Activated CD4-positive, alpha-beta T cell treated with anti-CD3 and anti-CD28 coated beads, Interleukin-2, amount 50 U/mL, for 1 hour (primary cell): ENCODE measurements at regions not wholly inside any gene's neighbourhood (a gene's known extent, or its start where the extent isn't known, plus 50 kb on each side); places are given as distances from the start of the nearest gene placed in this dataset.

Source experiments
- DNase-seq: peaks from one replicate; pipeline ENCODE4 v3.0.0-alpha.2; 2020

- DNase-seq = no peak
These were observed 153.4 kb upstream of the PPP1R26 start for GRCh38 chr9:135326141-135326540.

DNA sequence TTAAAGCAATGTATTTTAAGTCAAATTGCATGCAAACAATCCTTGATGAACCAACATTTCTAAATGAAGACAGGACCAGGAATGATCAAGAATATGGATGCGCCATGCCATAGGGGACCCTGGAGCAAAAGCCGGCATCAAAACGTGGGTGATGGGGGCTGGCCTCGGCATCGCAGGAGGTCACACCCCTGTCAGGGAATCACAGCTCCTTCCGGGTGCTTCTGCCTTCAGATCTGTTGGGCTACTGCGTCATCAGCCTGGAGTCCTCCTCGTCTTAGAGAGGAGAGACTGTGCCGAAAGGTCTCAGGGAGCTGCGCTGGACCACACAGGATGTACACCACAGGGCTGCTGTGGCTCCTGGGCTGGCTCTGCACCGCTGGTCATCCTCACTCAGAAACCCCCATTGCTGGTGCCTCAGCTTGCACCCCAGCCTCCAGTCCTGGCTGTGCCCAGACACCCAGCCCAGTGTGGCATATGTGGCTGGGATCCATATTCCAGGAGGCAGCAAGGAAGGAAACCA, 152.9 kb upstream of the PPP1R26 start:
- DNase-seq = no peak

- no peak for DNase-seq
These were observed 150.8 kb upstream of the PPP1R26 start for GRCh38 chr9:135328485-135329417.

DNA sequence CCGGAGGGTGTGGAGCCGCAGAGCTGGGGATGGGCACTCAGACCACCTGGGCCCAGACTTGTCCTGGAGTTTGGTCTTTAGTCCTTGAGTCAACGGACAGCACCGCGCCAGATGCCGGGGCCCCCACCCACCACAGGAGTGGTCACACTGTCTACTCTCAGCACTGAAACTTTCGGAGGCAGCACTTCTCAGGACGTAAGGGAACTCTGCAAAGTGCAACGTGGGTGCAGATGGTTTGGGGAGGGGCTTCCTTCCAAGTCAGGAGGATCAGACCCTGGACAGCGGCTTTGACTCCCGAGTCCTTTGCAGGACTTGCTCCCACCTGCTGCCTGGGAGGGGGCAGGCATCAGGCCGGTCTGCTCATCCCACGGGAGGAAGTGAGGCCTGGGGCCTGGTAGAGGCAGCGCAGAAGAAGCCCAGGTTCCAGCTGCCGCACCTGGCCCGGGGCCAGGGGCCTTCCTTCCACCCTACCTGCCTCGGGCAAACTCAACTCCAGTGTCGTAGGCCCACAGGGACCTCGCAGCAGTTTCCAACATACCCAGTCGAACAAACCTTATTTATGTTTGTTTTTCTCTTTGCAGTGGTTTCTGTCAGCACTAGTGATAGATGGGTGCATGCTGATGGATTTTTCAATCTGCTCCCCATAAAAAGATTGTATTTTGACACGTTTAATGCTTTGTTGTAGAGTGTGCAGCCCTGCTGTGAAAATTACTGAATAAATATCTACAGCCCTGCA, 149.8 kb upstream of the PPP1R26 start:
- DNase-seq = no peak

- DNase-seq = no peak
These were observed 149.3 kb upstream of the PPP1R26 start for GRCh38 chr9:135330307-135330631.

DNA sequence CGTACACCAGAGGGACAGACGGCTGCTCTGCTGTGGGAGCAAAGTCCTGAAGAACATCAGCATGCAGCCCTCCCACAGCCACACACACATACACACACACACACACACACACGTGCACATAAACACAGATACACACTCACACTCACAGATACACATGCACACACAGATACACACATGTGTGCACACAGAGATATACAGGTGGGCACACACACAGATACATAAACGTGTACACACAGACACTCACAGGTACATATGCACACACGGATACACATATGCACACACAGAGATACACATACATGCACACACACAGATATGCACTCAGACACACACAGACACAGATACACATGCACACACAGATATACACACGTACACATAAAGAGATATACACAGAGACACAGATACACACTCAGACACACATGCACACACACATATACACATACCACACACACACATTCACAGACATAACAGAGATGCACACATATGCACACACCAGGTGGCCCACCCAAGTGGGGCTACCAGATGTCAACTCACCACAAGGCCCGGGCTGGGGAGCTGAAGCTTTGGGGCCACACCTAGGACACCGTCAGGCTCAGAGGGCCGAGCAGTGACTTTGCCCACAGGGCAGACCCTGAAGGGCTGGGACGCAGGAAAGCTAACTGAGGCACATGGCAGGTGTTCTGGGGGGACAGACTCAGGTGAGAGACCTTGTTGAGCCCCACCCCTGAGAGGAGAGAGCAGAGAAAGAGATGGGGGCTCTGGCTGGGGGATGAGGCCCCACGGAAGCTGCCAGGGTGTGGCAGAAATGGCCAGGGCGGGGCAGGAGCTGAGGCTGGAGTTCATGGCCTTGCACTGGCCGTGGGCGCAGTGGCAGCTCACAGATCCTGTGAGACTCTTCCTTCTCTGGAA, 148.6 kb upstream of the PPP1R26 start:
- DNase-seq = no peak

- DNase-seq = no peak
These were observed 147.1 kb upstream of the PPP1R26 start for GRCh38 chr9:135332516-135332915.

DNA sequence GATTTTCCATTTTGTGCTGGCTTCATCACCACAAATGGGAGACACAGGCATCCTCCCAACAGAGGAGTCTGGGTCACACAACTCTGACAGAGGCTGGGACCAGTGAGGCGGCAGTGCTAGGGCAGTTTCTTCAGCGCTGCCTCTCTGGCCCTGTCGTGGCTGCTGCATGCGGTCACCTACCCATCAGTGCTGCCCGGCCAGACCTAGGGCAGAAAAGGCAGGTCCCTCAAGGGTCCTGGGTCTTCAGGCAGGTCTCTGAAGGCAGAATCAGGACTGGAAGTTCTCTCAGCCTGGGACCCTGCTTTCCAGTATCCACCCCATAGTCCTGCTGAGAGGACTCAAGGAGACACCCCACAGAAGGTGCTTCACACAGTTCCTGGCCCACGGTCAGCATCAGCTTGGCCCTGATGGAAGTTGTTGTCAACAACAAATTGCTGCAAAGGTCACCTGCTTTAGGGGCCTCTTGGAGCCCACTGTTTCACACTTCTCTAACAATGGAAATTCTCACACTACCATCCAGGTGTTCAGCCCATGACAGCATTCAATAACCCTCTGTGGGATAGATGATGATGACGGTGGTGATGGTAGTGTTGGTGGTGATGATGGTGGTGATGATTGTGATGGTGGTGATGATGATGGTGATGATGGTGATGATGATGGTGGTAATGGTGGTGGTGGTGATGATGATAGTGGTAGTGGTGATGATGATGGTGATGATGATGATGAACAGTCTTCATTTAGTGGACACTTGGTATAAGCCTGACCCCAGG, 146.4 kb upstream of the PPP1R26 start:
- no peak for DNase-seq

DNA sequence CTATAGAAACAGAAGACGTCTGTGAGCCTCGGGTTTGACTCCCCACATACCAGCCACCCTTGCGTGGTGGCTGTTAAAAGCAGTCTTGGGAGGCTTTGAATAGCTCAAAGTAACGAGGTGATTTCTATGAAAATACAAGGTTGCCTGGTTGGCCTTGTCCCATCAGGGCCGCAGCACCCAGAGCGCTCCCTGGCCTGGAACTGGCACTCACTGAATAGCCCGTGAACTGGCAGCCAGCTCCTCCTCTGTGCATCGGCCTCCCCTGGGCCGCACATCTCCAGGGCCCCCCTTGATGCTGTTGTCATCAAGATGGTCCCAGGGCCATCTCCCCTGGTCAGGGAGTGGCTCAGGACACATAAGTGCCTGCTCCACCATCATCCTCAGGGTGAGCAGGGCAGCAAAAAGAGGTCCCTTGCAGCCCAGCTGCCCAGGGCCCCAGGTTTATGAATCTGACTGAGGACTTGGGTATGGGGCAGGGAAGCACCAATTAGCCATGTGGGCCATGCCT, 144.6 kb upstream of the PPP1R26 start:
- DNase-seq = no peak

DNA sequence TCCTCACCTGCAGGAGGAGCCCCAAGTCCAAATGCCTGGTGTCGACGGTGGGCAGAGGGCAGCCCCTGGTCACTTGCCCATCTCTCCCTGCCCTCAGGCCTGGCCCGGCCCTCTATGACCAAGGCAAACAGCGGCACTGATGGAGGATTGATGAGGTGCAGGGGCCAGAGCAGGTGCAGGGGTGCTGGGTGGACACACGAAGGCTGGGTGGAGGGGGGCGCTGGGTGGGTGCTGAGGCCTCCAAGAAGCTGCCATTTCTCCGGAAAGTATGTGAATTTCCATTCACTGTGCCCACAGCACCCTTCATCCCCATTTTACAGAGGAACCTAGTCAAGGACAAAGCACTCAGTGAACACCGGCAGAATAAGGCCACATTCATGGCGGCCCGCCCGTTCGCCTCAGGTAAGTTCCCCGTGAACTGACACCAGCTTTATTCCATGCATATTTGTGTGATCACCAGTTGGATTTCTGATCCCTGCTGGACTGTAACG, 143.8 kb upstream of the PPP1R26 start:
- DNase-seq = no peak

DNA sequence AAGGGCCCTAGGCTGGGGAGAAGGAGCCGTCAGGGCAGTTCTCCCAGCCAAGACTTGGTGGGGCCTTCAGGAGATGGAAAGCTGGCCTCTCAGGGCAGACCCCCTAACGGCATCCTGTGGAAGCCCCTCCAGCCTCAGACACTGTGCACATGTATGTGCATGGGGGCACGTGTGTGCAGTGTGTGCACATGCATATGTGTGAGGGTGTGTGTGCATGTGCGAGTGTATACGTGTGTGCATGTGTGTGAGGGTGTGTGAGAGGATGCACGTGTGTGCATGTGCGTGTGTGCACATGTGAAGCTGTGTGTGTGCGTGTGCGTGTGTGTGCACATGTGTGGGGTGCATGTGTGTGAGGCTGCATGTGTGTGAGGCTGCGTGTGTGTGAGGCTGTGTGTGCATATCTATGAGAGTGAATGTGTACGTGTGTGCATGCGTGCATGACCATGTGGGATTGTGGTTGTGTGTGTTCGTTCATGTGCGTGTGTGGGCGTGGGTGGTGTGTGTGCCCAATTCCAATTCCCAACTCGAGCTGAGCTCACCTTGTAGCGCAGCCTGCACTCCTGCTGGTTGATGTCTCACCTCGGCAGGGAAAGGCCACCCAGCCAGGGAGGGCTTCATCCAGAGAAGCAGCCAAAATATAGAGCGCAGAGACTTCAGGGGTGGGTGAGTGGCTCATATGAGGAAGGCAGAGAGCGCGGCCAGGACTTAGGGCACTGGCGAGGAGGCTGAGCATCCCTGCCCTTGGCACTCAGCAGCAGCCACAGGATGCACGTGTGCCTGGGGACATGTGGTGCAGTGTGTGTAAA, 142.7 kb upstream of the PPP1R26 start:
- no peak for DNase-seq

- no peak for DNase-seq
These were observed 141.0 kb upstream of the PPP1R26 start for GRCh38 chr9:135338546-135338945.

DNA sequence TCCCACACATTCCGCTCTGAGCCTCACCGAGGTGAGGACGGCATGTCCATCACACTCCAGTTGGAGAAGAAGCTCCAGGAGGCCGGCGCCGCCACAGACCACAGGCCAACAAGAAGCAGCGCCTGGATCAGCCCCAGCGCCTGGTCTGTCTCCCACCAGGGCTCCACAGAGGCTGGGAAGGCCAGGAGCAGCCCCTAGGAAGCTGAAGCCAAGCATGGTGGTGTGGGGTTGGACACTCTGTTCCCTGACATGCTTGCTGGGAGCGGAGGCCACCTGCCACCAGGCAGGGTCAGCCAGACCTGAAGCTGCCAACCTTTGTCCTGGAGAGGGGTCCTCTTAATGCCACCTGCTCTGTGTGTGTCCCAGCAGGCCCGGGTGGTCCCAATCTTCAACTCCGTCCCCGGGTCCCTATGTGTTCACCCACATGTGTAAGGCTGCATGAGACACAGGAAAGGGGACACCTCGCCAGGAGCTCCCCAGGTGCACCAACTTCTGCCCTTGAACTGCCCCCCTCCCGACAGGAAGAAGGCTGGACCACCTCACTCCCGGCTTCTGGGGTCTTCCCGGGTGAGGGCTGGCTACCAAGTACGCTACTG, 140.1 kb upstream of the PPP1R26 start:
- no peak for DNase-seq

DNA sequence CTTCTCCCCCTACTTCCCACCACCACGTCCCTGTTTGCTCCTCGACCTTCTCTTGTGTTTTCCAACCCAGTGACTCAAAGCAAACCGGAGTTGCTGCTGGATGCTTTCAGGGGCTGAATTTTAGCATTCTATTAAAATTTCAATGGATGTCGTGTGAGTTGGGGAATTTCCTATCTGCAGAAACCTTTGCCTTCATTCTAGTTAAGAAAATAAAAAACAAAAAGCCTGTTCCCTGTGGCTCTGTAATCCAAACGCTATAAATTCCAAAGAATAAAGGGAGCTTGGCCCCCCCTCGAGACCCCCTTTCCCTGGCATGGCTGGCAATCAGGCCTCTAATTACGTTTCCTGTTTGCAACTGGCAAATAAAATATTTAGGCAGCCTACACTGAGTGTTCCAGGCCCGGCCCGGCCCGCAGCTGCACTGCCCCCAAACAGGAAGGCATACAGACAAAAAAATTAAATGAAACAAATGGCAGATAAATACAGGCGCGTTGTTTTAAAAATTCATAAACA, 139.4 kb upstream of the PPP1R26 start:
- DNase-seq = no peak

- no peak for DNase-seq
These were observed 138.7 kb upstream of the PPP1R26 start for GRCh38 chr9:135340726-135341475.

DNA sequence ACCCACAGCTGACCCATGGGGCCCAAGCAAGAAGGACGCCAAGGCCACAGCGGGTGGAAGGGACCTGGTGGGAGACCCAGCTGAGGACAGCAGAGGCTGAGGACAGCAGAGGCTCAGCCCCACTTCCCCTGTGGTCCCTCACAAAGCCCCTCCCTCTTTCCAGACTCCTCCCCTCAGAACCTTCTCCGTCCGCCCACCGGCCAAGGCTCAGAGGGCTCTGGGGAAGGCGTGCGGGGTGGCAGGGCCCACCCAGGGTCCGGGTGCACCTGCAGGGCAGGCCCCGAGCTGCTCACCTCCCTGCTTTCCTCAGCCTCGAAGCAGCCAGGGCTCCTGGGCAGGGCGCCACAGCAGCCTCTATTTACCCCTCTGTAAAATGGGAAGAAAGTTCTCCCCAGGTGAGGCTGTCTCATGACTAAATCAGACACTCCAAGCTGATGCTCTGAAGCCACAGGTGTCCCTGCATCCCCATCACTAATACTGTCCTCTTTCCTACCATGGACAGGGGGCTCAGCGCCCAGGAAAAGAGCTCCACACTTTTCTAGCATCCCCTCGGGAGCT, 137.9 kb upstream of the PPP1R26 start:
- no peak for DNase-seq

GRCh38 chr9:135342206-135343130, 137.1 kb upstream of the PPP1R26 start:
- DNase-seq = no peak

DNA sequence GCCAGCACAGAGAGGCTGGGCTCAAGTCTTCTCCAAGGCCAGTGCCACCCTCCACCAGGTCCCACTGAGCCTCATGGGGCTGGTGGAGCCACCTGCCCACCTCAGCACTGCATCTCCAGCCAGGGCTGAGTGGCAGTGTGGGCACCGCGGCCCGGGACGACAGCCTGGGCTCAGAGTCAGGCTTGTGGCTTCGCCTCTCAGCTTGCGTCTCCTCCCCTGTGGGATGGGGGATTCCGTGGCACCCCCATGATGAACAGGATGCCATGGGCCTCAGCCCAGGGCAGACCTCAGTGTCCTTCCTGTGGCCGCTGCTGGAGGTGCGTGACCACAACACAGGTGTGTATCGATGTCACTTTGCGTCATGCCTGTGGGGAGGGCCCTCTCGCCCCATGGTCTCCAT, 136.4 kb upstream of the PPP1R26 start:
- no peak for DNase-seq
